HG02759 (cell line): ENCODE measurements at regions not wholly inside any gene's neighbourhood (a gene's known extent, or its start where the extent isn't known, plus 50 kb on each side); places are given as distances from the start of the nearest gene placed in this dataset.

Experiments used
- ATAC-seq: cut with Tn5 transposase; IDR thresholded peaks from one replicate; pipeline ENCODE4 v1.9.1; 2021; ENCODE audit warnings: mild to moderate bottlenecking, moderate library complexity; ENCODE audit not compliant: unreplicated experiment

- ATAC-seq = no peak
These were observed 128.9 kb downstream of the KLF13 start for GRCh38 chr15:31455499-31455898.

GRCh38 chr15:31456354-31457060 is 129.9 kb downstream of the KLF13 start:
- ATAC-seq = no peak

GRCh38 chr15:31457161-31457560 is 130.5 kb downstream of the KLF13 start:
- ATAC-seq = no peak

- ATAC-seq = no peak
These were observed 131.2 kb downstream of the KLF13 start for GRCh38 chr15:31457631-31458526.

GRCh38 chr15:31458596-31459399 is 132.2 kb downstream of the KLF13 start:
- peak; percentile 95 for ATAC-seq

- no peak for ATAC-seq
These were observed 132.7 kb downstream of the KLF13 start for GRCh38 chr15:31459400-31459748.

GRCh38 chr15:31461375-31461774 is 134.7 kb downstream of the KLF13 start:
- ATAC-seq = no peak

- ATAC-seq = no peak
These were observed 135.4 kb downstream of the KLF13 start for GRCh38 chr15:31461911-31462480.

- no peak for ATAC-seq
These were observed 137.0 kb downstream of the KLF13 start for GRCh38 chr15:31463521-31464102.

- ATAC-seq = no peak
These were observed 137.8 kb downstream of the KLF13 start for GRCh38 chr15:31464216-31465082.

- no peak for ATAC-seq
These were observed 138.7 kb downstream of the KLF13 start for GRCh38 chr15:31465083-31465955.

GRCh38 chr15:31467361-31467760 is 140.7 kb downstream of the KLF13 start:
- ATAC-seq = no peak

GRCh38 chr15:31468911-31469785 is 142.5 kb downstream of the KLF13 start:
- ATAC-seq = no peak

- no peak for ATAC-seq
These were observed 143.3 kb downstream of the KLF13 start for GRCh38 chr15:31469786-31470525.

GRCh38 chr15:31470756-31471155 is 144.1 kb downstream of the KLF13 start:
- no peak for ATAC-seq

- ATAC-seq = no peak
These were observed 145.2 kb downstream of the KLF13 start for GRCh38 chr15:31471731-31472430.
